ENCODE measurements at regions not wholly inside any gene's neighbourhood (a gene's known extent, or its start where the extent isn't known, plus 50 kb on each side); places are given as distances from the start of the nearest gene placed in this dataset.

- no peak overlapping the region for H3K4me3 ChIP-seq (ENCODE audit: low read depth, low read length)
- in situ Hi-C loops (cut with HindIII; ENCODE audit: low sequenced_read_pairs), result no loop called here
- DNase-seq (ENCODE audit: low read depth, low spot score), result no peak
- no peak for TF ChIP-seq CTCF (IDR thresholded peaks at IDR 0.05; ENCODE audit: low read depth, low read length)
Observed at GRCh38 chr13:99893567-99893966, 78.0 kb downstream of the ZIC5 start.

DNA sequence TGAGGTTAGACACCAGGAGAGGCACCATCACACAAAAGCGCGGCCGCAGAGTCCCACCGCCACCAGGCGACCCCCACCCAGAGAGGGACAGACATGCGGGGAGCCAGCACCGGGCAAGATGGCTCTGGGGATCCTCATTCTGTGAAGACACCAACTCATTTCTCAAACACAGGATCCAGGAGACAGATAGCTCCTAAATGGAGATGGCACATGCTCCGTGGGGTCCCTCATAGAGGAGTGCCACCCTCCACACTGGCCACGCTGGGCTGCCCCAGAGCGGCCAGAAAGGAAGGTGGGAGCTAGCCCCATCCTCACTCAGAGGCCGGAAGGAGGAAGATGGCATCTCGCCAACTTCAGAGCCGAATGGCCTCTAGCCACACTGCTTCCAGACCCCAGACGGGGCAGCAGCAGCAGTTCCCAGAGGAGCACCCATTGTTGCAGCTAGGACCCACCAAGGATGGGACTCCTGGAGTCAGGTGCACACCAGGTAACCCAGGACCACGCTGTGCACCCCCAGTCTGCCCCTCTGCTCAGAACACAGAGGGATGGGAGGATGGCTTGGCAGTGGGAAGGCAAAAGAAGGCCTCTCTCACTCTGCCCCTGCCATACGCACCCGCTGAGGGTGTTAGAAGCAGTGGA lies 78.6 kb downstream of the ZIC5 start:
- no peak overlapping the region for H3K4me3 ChIP-seq (ENCODE audit: low read depth, low read length)
- in situ Hi-C loops (cut with HindIII; ENCODE audit: low sequenced_read_pairs), result no loop called here
- DNase-seq (ENCODE audit: low read depth, low spot score), result no peak

DNA sequence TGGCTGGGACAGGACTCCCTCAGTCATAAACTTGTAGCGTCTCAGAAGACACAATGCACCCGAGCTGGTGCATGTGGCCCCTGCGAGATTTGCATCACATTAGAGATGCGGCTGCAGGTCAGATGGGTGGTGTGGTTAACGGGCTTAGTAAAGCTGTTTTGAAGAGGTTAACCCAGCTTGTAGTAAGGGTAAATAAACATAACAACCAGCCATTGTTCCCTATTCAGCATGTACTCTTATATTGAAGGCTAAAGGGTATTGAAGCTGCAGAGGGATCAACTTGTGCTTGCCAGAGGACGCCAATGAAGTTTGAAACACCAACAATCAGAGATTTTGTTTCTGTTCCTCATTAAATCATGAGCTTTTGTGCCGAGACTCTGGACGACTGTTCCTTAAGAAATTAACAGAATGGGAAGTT lies 79.4 kb downstream of the ZIC5 start:
- TF ChIP-seq CTCF (IDR thresholded peaks at IDR 0.05; ENCODE audit: low read depth, low read length), result no peak
- in situ Hi-C loops (cut with HindIII; ENCODE audit: low sequenced_read_pairs), result no loop called here
- DNase-seq (ENCODE audit: low read depth, low spot score), result no peak
- H3K4me3 ChIP-seq (ENCODE audit: low read depth, low read length), result peak overlapping the region; percentile 10

More for the DNA sequence above, 78.6 kb downstream of the ZIC5 start:
- no peak for TF ChIP-seq CTCF (IDR thresholded peaks at IDR 0.05; ENCODE audit: low read depth, low read length)

DNA sequence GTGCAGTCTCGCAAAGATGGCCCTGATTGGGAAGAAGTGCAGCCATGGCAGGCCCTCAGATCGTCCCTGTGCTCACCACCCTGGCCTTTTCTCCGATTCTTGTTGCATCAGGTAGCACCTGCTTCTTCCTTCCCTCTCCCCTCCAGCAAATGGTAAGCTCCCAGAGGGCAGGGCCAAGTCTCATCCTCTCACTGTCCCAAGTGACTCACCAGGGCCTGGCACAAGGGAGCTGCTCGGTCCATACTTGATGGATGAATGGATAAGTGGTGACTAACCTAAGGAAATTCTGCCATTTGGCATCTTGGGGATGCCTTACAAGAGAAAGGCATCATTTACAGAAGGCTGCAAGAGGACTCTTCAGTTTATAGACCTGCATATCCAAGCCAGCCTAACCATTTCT lies 84.9 kb downstream of the ZIC5 start:
- H3K4me3 ChIP-seq (ENCODE audit: low read depth, low read length), result no peak overlapping the region
- no peak for DNase-seq (ENCODE audit: low read depth, low spot score)
- in situ Hi-C loops (cut with HindIII; ENCODE audit: low sequenced_read_pairs), result no loop called here
- TF ChIP-seq CTCF (IDR thresholded peaks at IDR 0.05; ENCODE audit: low read depth, low read length), result no peak

DNA sequence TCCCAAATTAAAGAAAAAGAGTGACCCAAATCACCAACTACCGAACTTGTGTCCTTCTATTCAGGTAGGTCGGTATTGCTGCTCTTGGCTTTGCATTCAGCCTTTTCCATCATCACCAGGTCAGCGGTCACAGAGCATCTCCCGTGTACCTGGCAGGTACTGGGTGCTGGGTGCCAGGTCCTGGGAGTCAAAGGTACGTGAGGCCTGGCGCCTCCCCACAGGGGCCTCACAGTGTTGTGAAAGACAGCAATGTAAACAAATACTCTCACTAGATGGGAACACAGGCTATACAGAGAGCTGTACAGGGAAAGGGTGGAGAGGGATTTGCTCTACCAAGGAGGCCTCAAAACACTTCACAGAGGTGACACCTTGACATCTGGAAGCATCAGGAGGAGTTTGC lies 86.7 kb downstream of the ZIC5 start:
- H3K4me3 ChIP-seq (ENCODE audit: low read depth, low read length), result no peak overlapping the region
- TF ChIP-seq CTCF (IDR thresholded peaks at IDR 0.05; ENCODE audit: low read depth, low read length), result no peak
- in situ Hi-C loops (cut with HindIII; ENCODE audit: low sequenced_read_pairs), result no loop called here
- no peak for DNase-seq (ENCODE audit: low read depth, low spot score)

GRCh38 chr13:99883805-99884204 lies 87.8 kb downstream of the ZIC5 start:
- in situ Hi-C loops (cut with HindIII; ENCODE audit: low sequenced_read_pairs), result no loop called here
- no peak overlapping the region for H3K4me3 ChIP-seq (ENCODE audit: low read depth, low read length)
- TF ChIP-seq CTCF (IDR thresholded peaks at IDR 0.05; ENCODE audit: low read depth, low read length), result no peak
- DNase-seq (ENCODE audit: low read depth, low spot score), result no peak
